GM06990 (cell line): ENCODE measurements at regions not wholly inside any gene's neighbourhood (a gene's known extent, or its start where the extent isn't known, plus 50 kb on each side); places are given as distances from the start of the nearest gene placed in this dataset.
A peak's percentile ranks its signal among the peaks of the same experiment; 100 is the strongest.

Experiments used
- DNase-seq: peaks from one replicate; pipeline ENCODE4 v3.0.0-alpha.2; 2011; ENCODE audit not compliant: insufficient read length; ENCODE audit errors: extremely low read depth
- H3K27me3 ChIP-seq: replicated peaks from 2 replicates; pipeline ENCODE4 v1.6.0; 2011; ENCODE audit warnings: low read length; ENCODE audit not compliant: control insufficient read depth, insufficient read depth
- H3K36me3 ChIP-seq: 2 replicates; pipeline ENCODE4 v1.5.1; 2011; ENCODE audit warnings: low read length; ENCODE audit not compliant: control insufficient read depth, insufficient read depth
- H3K4me3 ChIP-seq: replicated peaks from 2 replicates; pipeline ENCODE4 v1.5.1; 2011; ENCODE audit warnings: low read depth, mild to moderate bottlenecking, control low read depth, low read length
- TF ChIP-seq, protein P1 (sequence below): IDR thresholded peaks from 2 replicates; pipeline ENCODE4 v1.5.1; 2011; ENCODE audit warnings: low read length, control low read depth, mild to moderate bottlenecking, inconsistent platforms; ENCODE audit not compliant: insufficient read depth, poor library complexity, severe bottlenecking

DNA sequence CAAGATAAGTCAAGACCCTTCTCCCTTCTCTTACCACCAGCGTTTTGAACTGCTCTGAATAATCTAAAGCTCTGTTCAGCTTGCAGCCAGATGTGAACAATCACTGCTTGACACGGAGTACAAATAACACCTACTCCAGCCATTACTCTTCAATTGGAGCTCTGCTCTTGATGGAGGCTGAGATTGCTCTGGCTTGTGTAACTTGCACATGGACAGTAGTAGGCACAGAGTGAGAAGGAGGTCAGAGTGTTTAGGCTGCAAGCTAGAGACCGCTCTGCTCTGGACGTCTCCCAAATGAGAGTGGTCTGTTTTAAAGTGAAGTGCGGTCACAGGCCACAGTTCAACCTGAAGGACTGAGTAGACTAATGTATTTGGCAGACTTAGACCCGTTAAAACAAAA, 158.3 kb downstream of the HDGFL1 start:
- TF ChIP-seq, protein P1, sequence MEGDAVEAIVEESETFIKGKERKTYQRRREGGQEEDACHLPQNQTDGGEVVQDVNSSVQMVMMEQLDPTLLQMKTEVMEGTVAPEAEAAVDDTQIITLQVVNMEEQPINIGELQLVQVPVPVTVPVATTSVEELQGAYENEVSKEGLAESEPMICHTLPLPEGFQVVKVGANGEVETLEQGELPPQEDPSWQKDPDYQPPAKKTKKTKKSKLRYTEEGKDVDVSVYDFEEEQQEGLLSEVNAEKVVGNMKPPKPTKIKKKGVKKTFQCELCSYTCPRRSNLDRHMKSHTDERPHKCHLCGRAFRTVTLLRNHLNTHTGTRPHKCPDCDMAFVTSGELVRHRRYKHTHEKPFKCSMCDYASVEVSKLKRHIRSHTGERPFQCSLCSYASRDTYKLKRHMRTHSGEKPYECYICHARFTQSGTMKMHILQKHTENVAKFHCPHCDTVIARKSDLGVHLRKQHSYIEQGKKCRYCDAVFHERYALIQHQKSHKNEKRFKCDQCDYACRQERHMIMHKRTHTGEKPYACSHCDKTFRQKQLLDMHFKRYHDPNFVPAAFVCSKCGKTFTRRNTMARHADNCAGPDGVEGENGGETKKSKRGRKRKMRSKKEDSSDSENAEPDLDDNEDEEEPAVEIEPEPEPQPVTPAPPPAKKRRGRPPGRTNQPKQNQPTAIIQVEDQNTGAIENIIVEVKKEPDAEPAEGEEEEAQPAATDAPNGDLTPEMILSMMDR = no peak
- Histone ChIP-seq H3K36me3 (no peaks in the 10 kb centered on the region), H3K4me3 (no peak overlapping the region), H3K27me3 (no peaks in the 10 kb centered on the region)
- DNase-seq = no peak

DNA sequence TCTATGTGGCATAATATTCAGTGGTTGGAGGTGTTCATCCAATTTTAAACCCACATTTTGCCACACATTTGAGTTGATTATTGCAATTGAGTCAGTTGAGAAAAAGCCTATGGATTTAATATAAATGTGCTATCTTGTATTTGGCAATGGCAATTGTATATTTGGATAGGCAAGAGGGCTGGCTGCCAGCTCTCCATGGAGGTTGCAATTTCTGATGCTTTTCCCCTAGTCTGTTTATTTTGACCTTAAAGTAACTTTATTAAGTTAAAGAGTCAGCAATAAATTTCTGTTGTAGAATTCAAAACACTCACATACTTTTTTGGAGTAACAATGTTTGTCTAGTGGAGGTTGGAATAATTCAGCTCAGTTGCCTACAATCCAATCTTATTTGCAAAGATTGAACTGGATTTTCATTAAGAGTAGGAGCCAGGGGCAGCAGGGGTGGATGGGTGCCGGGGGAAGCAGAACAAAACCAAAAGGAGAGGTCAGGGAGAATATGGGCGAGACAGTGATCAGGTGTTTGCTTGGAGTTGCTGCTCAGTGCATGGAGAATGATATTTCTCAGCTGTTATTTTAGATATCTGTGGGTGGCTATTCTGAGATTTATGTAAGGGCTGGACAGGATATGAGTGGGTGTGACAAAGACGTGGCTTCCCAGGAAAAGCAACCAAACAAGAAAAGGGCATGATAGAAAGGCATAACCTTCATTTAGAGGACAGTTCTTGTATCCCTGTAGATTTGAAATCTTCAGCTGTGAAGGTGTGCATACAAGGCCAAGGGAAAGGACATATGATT, 163.0 kb downstream of the HDGFL1 start:
- no peaks in the 10 kb centered on the region for H3K36me3 ChIP-seq
- TF ChIP-seq, protein P1 = no peak
- DNase-seq = no peak
- H3K27me3 ChIP-seq = no peaks in the 10 kb centered on the region
- H3K4me3 ChIP-seq = no peak overlapping the region

DNA sequence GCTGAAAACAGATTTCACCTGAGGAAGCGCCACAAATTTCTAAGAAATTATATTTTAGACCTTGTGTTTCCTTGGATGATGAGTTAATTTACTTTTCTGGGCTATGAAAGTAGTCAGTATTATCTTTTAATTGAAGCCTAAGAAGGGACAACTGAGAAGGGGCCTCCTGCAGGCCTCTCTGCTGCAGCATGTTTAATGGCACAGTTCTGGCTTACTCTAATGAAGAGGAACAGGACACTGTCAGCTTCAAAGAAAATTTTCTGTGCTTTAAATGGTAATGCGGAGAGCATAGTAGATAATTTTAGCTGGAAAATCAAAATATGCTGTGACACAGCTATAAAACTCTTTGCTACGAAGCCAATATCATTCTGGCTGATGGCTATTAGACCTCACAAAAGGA, 167.4 kb downstream of the HDGFL1 start:
- TF ChIP-seq, protein P1 = no peak
- DNase-seq = no peak
- H3K36me3 ChIP-seq = no peaks in the 10 kb centered on the region
- H3K4me3 ChIP-seq = no peak overlapping the region
- no peaks in the 10 kb centered on the region for H3K27me3 ChIP-seq

DNA sequence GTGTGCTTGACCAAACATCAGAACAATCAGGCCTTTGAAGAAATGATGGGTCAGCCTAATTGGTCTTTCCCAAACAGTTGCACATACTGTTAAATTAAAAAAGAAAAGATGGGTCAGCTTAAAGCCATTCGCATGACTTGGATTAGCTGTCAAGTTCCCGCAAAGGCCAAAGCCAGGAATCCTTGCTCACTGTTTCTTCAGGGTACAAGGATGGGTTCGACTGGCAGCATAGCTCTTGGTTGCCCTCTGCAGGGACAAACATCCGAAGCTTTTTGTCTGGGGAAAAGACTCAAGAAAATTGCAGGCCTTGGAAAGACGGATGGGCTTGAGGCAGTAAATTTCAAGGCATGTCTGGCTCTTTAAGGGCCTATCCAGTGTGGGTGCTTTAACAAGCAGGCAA, 168.0 kb downstream of the HDGFL1 start:
- TF ChIP-seq, protein P1 = peak; percentile 48
- no peaks in the 10 kb centered on the region for H3K36me3 ChIP-seq
- H3K4me3 ChIP-seq = no peak overlapping the region
- no peak for DNase-seq
- H3K27me3 ChIP-seq = no peaks in the 10 kb centered on the region

DNA sequence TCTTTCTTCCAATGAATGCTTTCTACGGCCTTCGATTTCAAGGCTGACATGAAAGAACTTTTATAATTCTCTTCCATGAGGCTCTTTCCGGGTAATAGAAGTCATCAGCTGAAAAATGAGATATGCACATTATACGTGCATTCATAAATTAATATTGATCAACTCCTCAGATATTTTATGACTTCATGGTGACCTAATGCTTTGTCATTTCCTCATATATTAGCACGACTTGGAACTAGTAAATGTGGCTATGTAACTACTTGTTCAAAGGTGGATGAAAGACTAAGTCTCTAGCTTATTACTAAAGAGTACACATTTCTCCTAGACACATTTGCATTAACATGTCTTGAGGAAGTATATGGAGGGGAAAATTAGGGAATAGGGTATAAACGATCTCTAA, 168.8 kb downstream of the HDGFL1 start:
- Histone ChIP-seq H3K27me3 (no peaks in the 10 kb centered on the region), H3K4me3 (no peak overlapping the region), H3K36me3 (no peaks in the 10 kb centered on the region)
- TF ChIP-seq, protein P1 = no peak
- DNase-seq = no peak
